Mammary epithelial cell (primary cell): ENCODE measurements at regions not wholly inside any gene's neighbourhood (a gene's known extent, or its start where the extent isn't known, plus 50 kb on each side); places are given as distances from the start of the nearest gene placed in this dataset.

Experiments used
- EZH2 ChIP-seq: IDR thresholded peaks from 2 replicates; pipeline ENCODE4 v1.6.1; 2012; ENCODE audit warnings: low read length, inconsistent platforms, borderline replicate concordance
- TF ChIP-seq, protein P1 (sequence below), 2 donors: IDR thresholded peaks in 1 of 2; conservative IDR thresholded peaks in 1 of 2; 2 replicates each; pipeline ENCODE4 v1.5.1; 2011 to 2012; ENCODE audit warnings: inconsistent platforms in 2 of 2, low read length in 2 of 2, mild to moderate bottlenecking in 2 of 2, control low read depth in 1 of 2, low read depth in 1 of 2; ENCODE audit not compliant: insufficient read depth in 1 of 2; ENCODE audit errors: extremely low read depth in 1 of 2

DNA sequence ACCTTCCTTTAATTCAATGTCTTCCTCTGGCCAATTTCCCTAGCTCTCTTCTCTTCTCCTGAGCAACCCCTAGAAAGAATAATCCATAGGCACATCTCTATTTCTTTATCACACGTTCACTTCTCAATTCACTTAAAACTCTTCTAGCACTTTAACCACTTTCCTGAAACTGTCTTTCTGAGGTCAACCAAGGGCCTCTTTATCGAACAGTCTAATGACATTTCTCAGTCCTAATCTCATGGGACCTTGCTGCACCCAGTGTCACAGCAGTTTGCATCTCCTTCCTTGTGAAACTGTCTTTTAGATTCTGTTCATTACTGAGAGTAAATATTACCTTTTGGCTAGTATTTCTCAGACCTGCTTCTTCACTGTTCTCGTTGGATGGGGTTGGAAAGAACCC lies 285.3 kb upstream of the RASGEF1B start:
- TF ChIP-seq, protein P1, sequence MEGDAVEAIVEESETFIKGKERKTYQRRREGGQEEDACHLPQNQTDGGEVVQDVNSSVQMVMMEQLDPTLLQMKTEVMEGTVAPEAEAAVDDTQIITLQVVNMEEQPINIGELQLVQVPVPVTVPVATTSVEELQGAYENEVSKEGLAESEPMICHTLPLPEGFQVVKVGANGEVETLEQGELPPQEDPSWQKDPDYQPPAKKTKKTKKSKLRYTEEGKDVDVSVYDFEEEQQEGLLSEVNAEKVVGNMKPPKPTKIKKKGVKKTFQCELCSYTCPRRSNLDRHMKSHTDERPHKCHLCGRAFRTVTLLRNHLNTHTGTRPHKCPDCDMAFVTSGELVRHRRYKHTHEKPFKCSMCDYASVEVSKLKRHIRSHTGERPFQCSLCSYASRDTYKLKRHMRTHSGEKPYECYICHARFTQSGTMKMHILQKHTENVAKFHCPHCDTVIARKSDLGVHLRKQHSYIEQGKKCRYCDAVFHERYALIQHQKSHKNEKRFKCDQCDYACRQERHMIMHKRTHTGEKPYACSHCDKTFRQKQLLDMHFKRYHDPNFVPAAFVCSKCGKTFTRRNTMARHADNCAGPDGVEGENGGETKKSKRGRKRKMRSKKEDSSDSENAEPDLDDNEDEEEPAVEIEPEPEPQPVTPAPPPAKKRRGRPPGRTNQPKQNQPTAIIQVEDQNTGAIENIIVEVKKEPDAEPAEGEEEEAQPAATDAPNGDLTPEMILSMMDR (conservative IDR thresholded peaks at IDR 0.05 in 1 of 2, IDR thresholded peaks at IDR 0.05 in 1 of 2; ENCODE audit: extremely low read depth in 1 of 2, insufficient read depth in 1 of 2, low read depth in 1 of 2, low read length in 2 of 2): no peak
- no peak for TF ChIP-seq EZH2
